GM18873 (cell line): ENCODE measurements at regions not wholly inside any gene's neighbourhood (a gene's known extent, or its start where the extent isn't known, plus 50 kb on each side); places are given as distances from the start of the nearest gene placed in this dataset.
A peak's percentile ranks its signal among the peaks of the same experiment; 100 is the strongest.

ENCODE experiments used
- ATAC-seq: cut with Tn5 transposase; IDR thresholded peaks from one replicate; pipeline ENCODE4 v1.9.1; 2021; ENCODE audit warnings: mild to moderate bottlenecking, moderate library complexity, moderate number of reproducible peaks; ENCODE audit not compliant: unreplicated experiment, low FRiP score

DNA sequence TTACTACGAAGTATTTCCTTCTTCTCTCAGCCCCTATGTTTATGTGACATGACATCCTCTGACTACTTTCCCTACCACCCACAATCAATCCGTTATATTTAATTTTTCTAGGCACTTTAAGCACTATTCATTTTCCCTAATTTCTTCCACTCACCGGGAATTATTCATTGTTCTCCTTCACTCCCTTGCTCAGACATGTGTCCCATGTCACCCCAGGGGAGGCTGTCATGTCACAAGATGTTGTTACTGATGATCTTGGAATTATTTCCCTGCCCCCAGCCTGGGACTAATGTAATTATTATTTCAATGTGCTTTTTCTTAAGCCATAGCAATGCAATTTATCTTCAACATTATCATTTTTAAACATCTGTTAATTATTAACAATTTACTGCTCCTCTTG lies 317.2 kb downstream of the PHF14 start:
- no peak for ATAC-seq

GRCh38 chr7:11294218-11294617 lies 320.5 kb downstream of the PHF14 start:
- ATAC-seq = no peak

DNA sequence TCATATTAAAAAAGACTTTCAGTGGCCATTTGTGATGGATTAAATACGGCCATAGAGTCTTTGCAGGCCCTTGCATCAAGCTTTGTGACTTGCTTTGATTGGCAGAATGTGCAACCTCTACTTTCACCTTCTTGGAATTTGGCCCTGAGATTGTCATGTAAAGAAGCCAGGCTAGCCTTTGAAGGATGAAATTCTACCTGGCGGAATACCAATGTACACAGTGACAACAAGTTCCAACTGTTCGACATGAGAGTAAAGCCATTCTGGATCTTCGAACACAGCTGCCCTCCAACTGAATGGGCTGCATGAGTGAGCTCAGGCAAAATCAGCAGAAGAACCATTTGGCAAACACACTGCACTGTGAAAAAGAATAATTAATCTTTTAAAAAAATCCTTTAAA lies 321.3 kb downstream of the PHF14 start:
- ATAC-seq = no peak

DNA sequence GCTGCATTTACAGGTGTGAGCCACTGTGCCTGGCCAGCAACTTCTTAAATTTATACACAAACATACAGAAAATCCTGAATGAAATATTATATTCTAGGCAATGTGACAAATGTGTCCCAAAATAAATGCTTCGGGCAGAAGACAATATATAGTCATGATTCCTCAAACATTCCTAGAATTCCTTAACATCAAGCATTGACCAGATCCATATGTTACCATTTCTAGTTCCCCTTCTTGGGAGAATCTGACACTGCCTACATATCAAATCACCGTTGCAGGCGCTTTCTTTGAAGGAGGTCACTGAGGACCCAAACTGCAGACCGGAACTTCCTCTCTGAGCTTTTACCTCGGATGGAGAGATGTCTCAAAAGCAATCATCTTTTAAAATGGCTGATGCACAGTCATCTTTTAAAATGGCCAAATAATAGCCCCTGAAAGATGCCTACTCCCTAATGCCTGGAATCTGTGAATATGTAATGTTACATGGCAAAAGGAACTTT lies 323.5 kb downstream of the PHF14 start:
- no peak for ATAC-seq

- no peak for ATAC-seq
Observed at GRCh38 chr7:11297764-11298163, 324.1 kb downstream of the PHF14 start.

DNA sequence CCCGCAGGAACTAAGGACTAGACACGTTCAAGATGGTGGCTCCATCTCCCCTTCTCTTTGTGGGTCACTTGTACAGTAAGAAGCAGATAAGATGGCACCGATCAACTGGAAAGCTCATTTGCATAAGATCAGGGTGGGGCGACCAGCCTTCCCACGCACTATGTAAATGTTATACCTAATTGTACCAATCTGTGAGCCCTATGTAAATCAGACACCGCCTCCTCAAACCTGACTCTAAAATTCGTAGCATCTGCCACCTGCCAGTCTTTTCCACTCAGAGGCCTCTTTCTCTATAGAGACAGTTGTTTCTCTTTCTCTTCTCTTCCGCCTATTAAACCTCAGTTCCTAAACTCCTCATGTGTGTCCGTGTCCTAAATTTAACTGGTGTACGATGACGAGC lies 324.5 kb downstream of the PHF14 start:
- ATAC-seq = no peak

DNA sequence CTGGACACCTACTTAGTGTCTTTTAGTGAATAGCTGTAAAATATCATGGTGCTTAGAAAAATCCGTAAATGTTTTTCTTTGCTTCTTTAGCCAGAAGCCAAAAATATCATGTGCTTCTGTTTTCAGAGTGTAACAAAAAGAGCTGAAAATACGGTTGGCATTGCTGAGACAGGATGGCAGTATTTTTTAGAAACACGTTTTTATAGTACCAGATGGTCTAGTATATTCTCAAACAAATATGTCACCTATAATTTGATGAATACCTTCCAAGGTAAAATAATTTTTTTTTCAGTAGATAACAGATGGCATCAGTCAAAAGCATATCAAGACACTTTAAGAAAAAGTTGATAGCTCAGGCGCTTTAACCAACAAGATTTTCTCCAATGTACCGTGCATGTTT lies 326.6 kb downstream of the PHF14 start:
- ATAC-seq = no peak

GRCh38 chr7:11302121-11302520 lies 328.4 kb downstream of the PHF14 start:
- ATAC-seq = no peak

- ATAC-seq = no peak
Observed at GRCh38 chr7:11313801-11314200, 340.1 kb downstream of the PHF14 start.

DNA sequence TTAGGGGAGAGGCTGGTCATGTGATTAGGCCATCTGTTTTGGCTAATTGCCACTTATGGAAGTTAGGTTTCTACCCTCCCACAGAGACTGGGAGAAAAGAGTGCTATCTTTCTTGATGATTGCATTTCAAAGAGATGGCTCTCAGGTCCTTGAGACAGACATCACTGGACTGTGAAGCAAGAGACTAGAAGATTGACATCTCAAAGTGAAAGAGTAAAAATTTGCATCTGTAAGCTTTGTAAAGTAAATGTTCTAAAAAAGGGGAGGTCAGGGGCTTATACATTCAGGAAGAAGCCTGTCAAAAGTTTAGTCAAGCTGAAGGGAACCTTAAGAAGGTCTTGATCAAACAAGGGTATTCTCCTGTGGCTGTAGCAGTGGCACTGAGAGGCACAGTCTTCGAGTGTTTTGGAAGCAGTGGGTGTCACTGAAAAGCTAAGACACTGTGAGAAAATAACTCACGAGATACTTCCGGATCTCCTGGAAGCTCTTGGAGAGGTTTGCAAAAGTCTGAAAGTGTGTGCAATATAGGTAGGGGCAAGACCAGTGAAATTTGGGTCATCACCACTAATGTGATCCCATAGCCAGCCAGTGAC lies 342.1 kb downstream of the PHF14 start:
- ATAC-seq = peak; percentile 70

- peak; percentile 49 for ATAC-seq
Observed at GRCh38 chr7:11317766-11318165, 344.1 kb downstream of the PHF14 start.

- no peak for ATAC-seq
Observed at GRCh38 chr7:11319491-11320274, 346.0 kb downstream of the PHF14 start.
